ENCODE measurements at regions not wholly inside any gene's neighbourhood (a gene's known extent, or its start where the extent isn't known, plus 50 kb on each side); places are given as distances from the start of the nearest gene placed in this dataset.

GRCh38 chr3:16060358-16060852, 114.1 kb upstream of the GALNT15 start:
- H3K27ac ChIP-seq (ENCODE audit: low read length), result no peak overlapping the region

GRCh38 chr3:16060945-16061344, 113.5 kb upstream of the GALNT15 start:
- Histone ChIP-seq H3K4me1 (ENCODE audit: control insufficient read depth, insufficient read depth, low read length) (peaks cover 12% of the 10 kb centered on the region), H3K27ac (ENCODE audit: low read length) (no peak overlapping the region), H3K9me3 (replicated peaks; ENCODE audit: control insufficient read depth, low read depth, low read length) (no peaks in the 10 kb centered on the region), H3K27me3 (ENCODE audit: control insufficient read depth, insufficient read depth, low read length) (no peaks in the 10 kb centered on the region), H3K4me3 (ENCODE audit: low read length) (no peak overlapping the region), H3K36me3 (ENCODE audit: control insufficient read depth, insufficient read depth, low read length) (no peaks in the 10 kb centered on the region)
- no peak for DNase-seq
- WGBS (ENCODE audit: insufficient coverage), result no CpG with 5 or more reads among the region's 1 CpG

More at GRCh38 chr3:16060358-16060852, 114.1 kb upstream of the GALNT15 start:
- H3K9me3 ChIP-seq (replicated peaks; ENCODE audit: control insufficient read depth, low read depth, low read length), result no peaks in the 10 kb centered on the region
- WGBS (ENCODE audit: insufficient coverage), result no CpG with 5 or more reads among the region's 4 CpGs
- H3K4me3 ChIP-seq (ENCODE audit: low read length), result no peak overlapping the region
- no peaks in the 10 kb centered on the region for H3K27me3 ChIP-seq (ENCODE audit: control insufficient read depth, insufficient read depth, low read length)
- peaks cover 12% of the 10 kb centered on the region for H3K4me1 ChIP-seq (ENCODE audit: control insufficient read depth, insufficient read depth, low read length)
- no peak for DNase-seq
- no peaks in the 10 kb centered on the region for H3K36me3 ChIP-seq (ENCODE audit: control insufficient read depth, insufficient read depth, low read length)

- H3K4me1 ChIP-seq (ENCODE audit: control insufficient read depth, insufficient read depth, low read length), result peaks cover 12% of the 10 kb centered on the region
- no peak overlapping the region for H3K27ac ChIP-seq (ENCODE audit: low read length)
- H3K36me3 ChIP-seq (ENCODE audit: control insufficient read depth, insufficient read depth, low read length), result no peaks in the 10 kb centered on the region
- no peak overlapping the region for H3K4me3 ChIP-seq (ENCODE audit: low read length)
- no peaks in the 10 kb centered on the region for H3K27me3 ChIP-seq (ENCODE audit: control insufficient read depth, insufficient read depth, low read length)
- no peaks in the 10 kb centered on the region for H3K9me3 ChIP-seq (replicated peaks; ENCODE audit: control insufficient read depth, low read depth, low read length)
- DNase-seq, result no peak
- WGBS (ENCODE audit: insufficient coverage), result no CpG with 5 or more reads among the region's 2 CpGs
Measured at GRCh38 chr3:16061491-16061890, 113.0 kb upstream of the GALNT15 start.

GRCh38 chr3:16063603-16064002, 110.9 kb upstream of the GALNT15 start:
- Histone ChIP-seq H3K9me3 (replicated peaks; ENCODE audit: control insufficient read depth, low read depth, low read length) (no peaks in the 10 kb centered on the region), H3K4me1 (ENCODE audit: control insufficient read depth, insufficient read depth, low read length) (peaks cover 12% of the 10 kb centered on the region), H3K27me3 (ENCODE audit: control insufficient read depth, insufficient read depth, low read length) (no peaks in the 10 kb centered on the region), H3K36me3 (ENCODE audit: control insufficient read depth, insufficient read depth, low read length) (no peaks in the 10 kb centered on the region), H3K4me3 (ENCODE audit: low read length) (no peak overlapping the region), H3K27ac (ENCODE audit: low read length) (no peak overlapping the region)
- 80% methylated on average over 2 of the region's 2 CpGs for WGBS (ENCODE audit: insufficient coverage)
- DNase-seq, result no peak

GRCh38 chr3:16064642-16065414, 109.7 kb upstream of the GALNT15 start:
- no peak overlapping the region for H3K4me3 ChIP-seq (ENCODE audit: low read length)
- peak; percentile 95 for DNase-seq
- H3K27me3 ChIP-seq (ENCODE audit: control insufficient read depth, insufficient read depth, low read length), result no peaks in the 10 kb centered on the region
- H3K27ac ChIP-seq (ENCODE audit: low read length), result peak overlapping the region; percentile 83
- H3K9me3 ChIP-seq (replicated peaks; ENCODE audit: control insufficient read depth, low read depth, low read length), result no peaks in the 10 kb centered on the region
- no peaks in the 10 kb centered on the region for H3K36me3 ChIP-seq (ENCODE audit: control insufficient read depth, insufficient read depth, low read length)
- no CpG with 5 or more reads among the region's 3 CpGs for WGBS (ENCODE audit: insufficient coverage)
- H3K4me1 ChIP-seq (ENCODE audit: control insufficient read depth, insufficient read depth, low read length), result peaks cover 12% of the 10 kb centered on the region

- no peaks in the 10 kb centered on the region for H3K36me3 ChIP-seq (ENCODE audit: control insufficient read depth, insufficient read depth, low read length)
- no peaks in the 10 kb centered on the region for H3K9me3 ChIP-seq (replicated peaks; ENCODE audit: control insufficient read depth, low read depth, low read length)
- H3K27ac ChIP-seq (ENCODE audit: low read length), result no peak overlapping the region
- peaks cover 10% of the 10 kb centered on the region for H3K4me1 ChIP-seq (ENCODE audit: control insufficient read depth, insufficient read depth, low read length)
- H3K27me3 ChIP-seq (ENCODE audit: control insufficient read depth, insufficient read depth, low read length), result no peaks in the 10 kb centered on the region
- no peak overlapping the region for H3K4me3 ChIP-seq (ENCODE audit: low read length)
- DNase-seq, result no peak
- no CpG with 5 or more reads among the region's 1 CpG for WGBS (ENCODE audit: insufficient coverage)
Measured at GRCh38 chr3:16066545-16066944, 107.9 kb upstream of the GALNT15 start.

DNA sequence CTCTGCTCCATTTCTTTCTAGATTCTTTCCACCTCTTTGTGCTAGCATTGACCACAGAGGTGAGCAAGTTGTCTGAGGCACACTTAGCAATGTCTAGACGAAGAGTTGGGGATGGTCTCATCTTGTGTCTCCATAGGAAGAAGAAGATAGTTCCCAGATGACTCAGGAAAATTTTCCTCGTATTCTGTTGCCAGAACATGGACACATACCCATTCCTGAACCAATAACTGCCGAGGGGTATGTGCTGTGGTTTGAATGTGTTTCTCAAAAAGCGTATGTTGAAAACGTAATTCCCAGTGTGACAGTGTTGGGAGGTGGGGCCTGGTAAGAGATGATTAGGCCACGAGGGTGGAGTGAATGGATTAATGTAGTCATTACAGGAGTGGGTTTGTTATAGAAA, 107.5 kb upstream of the GALNT15 start:
- no peaks in the 10 kb centered on the region for H3K36me3 ChIP-seq (ENCODE audit: control insufficient read depth, insufficient read depth, low read length)
- H3K27ac ChIP-seq (ENCODE audit: low read length), result no peak overlapping the region
- no peak for DNase-seq
- no peaks in the 10 kb centered on the region for H3K9me3 ChIP-seq (replicated peaks; ENCODE audit: control insufficient read depth, low read depth, low read length)
- H3K27me3 ChIP-seq (ENCODE audit: control insufficient read depth, insufficient read depth, low read length), result no peaks in the 10 kb centered on the region
- WGBS (ENCODE audit: insufficient coverage), result no CpG with 5 or more reads among the region's 6 CpGs
- peaks cover 10% of the 10 kb centered on the region for H3K4me1 ChIP-seq (ENCODE audit: control insufficient read depth, insufficient read depth, low read length)
- no peak overlapping the region for H3K4me3 ChIP-seq (ENCODE audit: low read length)

DNA sequence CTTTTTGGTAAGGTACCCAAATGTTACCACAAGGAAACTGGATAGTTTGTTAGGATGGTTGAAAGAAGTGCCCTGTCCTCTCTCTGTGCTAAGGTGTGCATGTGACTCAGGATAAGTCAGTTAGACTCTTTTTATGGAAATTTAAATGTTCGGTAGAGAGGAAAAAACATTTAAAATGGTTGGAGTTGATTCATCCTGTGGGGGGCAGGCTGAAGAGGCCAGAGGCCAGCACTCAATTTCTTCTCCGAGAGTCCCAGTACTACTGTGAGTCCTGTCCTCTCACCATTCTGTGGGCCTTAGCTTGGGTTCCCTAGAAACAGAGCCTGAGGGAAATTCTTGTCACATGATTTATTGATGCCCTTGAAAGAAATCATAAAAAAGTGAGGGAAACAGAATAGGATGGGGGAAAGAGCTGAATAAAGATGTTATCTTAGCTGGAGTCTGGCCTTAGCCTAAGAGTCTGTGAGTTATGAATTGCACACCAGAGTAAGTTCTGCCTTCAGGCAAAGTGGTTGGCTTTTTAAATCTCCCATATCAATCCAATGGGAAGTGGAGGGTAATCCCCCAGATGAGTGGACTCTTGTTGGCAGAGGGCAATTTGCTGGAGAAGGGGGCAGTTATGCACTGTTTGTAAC, 106.5 kb upstream of the GALNT15 start:
- Histone ChIP-seq H3K36me3 (ENCODE audit: control insufficient read depth, insufficient read depth, low read length) (no peaks in the 10 kb centered on the region), H3K4me3 (ENCODE audit: low read length) (no peak overlapping the region), H3K27ac (ENCODE audit: low read length) (no peak overlapping the region), H3K9me3 (replicated peaks; ENCODE audit: control insufficient read depth, low read depth, low read length) (no peaks in the 10 kb centered on the region), H3K4me1 (ENCODE audit: control insufficient read depth, insufficient read depth, low read length) (peaks cover 10% of the 10 kb centered on the region), H3K27me3 (ENCODE audit: control insufficient read depth, insufficient read depth, low read length) (no peaks in the 10 kb centered on the region)
- no peak for DNase-seq
- 94% methylated on average over 2 of the region's 2 CpGs for WGBS (ENCODE audit: insufficient coverage)

DNA sequence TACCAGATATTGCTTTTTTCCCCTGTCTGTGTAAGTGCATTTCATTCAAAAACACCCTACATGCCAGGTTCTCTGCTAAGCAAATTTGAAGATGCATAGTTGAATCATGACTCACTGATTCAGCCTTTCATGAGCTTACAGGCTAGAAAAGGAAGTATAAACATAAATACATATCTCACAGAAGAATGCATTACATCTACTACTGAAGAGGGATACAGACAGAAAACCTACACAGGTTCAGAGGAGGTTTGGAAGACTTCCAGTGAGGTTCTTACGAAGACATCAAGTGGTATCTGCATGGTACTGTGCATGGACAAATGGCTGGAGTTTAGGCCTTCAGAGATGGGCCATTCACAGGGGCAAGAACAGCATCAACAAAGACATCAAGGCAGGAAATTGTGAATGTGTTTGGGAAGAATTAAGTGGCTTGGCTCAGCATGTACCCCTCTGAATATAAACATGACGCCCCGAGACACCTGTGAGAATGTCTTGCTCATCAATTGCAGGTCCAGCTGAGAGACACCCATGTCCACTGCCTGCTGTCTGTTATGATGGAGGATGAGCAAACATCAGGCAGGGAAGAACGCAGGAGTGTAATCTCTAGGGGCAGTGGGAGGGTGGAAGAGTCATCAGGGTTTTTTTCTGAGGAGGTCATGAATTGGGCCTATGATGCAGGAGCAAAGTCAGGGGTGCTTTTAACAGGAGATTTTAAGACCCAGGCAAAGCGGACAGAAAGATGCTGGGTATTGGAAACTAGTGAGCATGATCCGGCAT, 105.1 kb upstream of the GALNT15 start:
- Histone ChIP-seq H3K4me1 (ENCODE audit: control insufficient read depth, insufficient read depth, low read length) (peaks cover 9% of the 10 kb centered on the region), H3K27ac (ENCODE audit: low read length) (no peak overlapping the region), H3K4me3 (ENCODE audit: low read length) (no peak overlapping the region), H3K9me3 (replicated peaks; ENCODE audit: control insufficient read depth, low read depth, low read length) (no peaks in the 10 kb centered on the region), H3K36me3 (ENCODE audit: control insufficient read depth, insufficient read depth, low read length) (no peaks in the 10 kb centered on the region), H3K27me3 (ENCODE audit: control insufficient read depth, insufficient read depth, low read length) (no peaks in the 10 kb centered on the region)
- DNase-seq, result peak; percentile 63
- WGBS (ENCODE audit: insufficient coverage), result 54% methylated on average over 2 of the region's 6 CpGs

- no peaks in the 10 kb centered on the region for H3K27me3 ChIP-seq (ENCODE audit: control insufficient read depth, insufficient read depth, low read length)
Measured at GRCh38 chr3:16070707-16071106, 103.8 kb upstream of the GALNT15 start.

More at GRCh38 chr3:16070707-16071106, 103.8 kb upstream of the GALNT15 start:
- Histone ChIP-seq H3K4me3 (ENCODE audit: low read length) (no peak overlapping the region), H3K36me3 (ENCODE audit: control insufficient read depth, insufficient read depth, low read length) (no peaks in the 10 kb centered on the region), H3K9me3 (replicated peaks; ENCODE audit: control insufficient read depth, low read depth, low read length) (no peaks in the 10 kb centered on the region), H3K4me1 (ENCODE audit: control insufficient read depth, insufficient read depth, low read length) (no peaks in the 10 kb centered on the region), H3K27ac (ENCODE audit: low read length) (no peak overlapping the region)
- peak; percentile 48 for DNase-seq
- 67% methylated on average over 4 of the region's 5 CpGs for WGBS (ENCODE audit: insufficient coverage)

All from muscle of leg (tissue), 3 donors.